ENCODE measurements at regions not wholly inside any gene's neighbourhood (a gene's known extent, or its start where the extent isn't known, plus 50 kb on each side); places are given as distances from the start of the nearest gene placed in this dataset.

DNA sequence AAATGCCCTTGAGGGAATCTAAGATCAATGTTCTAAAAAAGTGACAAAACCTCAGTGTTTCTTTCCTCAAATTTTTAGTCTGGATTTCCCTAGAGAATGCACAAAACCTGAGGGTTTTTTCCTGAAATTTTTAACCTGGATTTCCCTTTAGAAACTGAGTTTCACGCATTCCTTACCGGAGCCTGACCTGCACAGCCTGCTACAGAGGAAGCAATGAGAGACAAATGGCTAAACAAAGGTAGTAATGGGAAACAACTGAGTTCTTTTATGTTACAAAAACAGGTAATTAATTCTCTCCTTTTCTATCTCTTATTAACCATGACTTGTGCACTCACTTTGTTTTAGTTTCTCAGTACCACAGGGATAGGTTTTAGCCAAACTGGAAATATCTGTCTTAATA is 281.7 kb upstream of the NT5E start:
- H3K9me3 ChIP-seq: no peaks in the 10 kb centered on the region
- no peak overlapping the region for H3K4me3 ChIP-seq
- no peaks in the 10 kb centered on the region for H3K27me3 ChIP-seq
- 42 to 51% methylated on average over 2 of the region's 2 CpGs for WGBS, 2 donors
- H3K27ac ChIP-seq: no peak overlapping the region
- no peaks in the 10 kb centered on the region for H3K4me1 ChIP-seq
- intact Hi-C loops (cut with DNase I): no loop called here
- TF ChIP-seq, protein P1, sequence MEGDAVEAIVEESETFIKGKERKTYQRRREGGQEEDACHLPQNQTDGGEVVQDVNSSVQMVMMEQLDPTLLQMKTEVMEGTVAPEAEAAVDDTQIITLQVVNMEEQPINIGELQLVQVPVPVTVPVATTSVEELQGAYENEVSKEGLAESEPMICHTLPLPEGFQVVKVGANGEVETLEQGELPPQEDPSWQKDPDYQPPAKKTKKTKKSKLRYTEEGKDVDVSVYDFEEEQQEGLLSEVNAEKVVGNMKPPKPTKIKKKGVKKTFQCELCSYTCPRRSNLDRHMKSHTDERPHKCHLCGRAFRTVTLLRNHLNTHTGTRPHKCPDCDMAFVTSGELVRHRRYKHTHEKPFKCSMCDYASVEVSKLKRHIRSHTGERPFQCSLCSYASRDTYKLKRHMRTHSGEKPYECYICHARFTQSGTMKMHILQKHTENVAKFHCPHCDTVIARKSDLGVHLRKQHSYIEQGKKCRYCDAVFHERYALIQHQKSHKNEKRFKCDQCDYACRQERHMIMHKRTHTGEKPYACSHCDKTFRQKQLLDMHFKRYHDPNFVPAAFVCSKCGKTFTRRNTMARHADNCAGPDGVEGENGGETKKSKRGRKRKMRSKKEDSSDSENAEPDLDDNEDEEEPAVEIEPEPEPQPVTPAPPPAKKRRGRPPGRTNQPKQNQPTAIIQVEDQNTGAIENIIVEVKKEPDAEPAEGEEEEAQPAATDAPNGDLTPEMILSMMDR (IDR thresholded peaks at IDR 0.05): no peak
- no peak for ATAC-seq
- no peak for DNase-seq
- no peaks in the 10 kb centered on the region for H3K36me3 ChIP-seq
- no peak for FAIRE-seq

DNA sequence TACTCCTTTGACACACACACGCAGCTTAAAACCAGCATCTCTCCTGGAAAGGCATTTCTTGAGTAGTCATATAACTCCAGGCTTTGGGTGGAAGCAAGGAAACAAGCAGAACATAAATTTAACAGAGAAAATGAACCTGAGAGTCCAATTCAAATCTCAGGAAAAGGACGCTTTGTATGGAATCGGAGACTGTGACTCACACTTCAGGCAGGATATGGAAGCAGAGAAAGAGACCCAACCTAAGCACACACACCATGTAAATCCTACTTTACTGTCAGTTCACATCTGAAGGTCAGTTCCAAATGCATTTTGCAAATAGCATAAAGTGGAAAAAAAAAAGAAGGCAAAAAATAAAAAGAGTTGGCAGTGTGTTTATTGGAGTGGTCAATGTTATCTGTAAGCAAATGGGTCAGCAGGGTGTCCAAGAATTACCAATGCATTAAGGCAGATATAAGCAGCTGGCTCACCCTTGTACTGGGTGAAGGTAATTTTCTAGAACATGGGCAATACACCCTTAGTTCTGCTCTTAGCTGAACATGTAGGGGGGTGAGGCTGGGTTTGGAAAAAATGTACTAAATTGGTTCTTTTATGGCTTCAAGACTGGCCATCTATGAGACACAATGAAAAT is 283.7 kb upstream of the NT5E start:
- intact Hi-C loops (cut with DNase I): no loop called here
- 69 to 80% methylated on average over 3 of the region's 3 CpGs for WGBS, 2 donors
- H3K4me1 ChIP-seq: no peaks in the 10 kb centered on the region
- H3K27me3 ChIP-seq: no peaks in the 10 kb centered on the region
- FAIRE-seq (no peak), DNase-seq (no peak), ATAC-seq (no peak)
- H3K4me3 ChIP-seq: no peak overlapping the region
- H3K27ac ChIP-seq: no peak overlapping the region
- H3K36me3 ChIP-seq: no peaks in the 10 kb centered on the region
- H3K9me3 ChIP-seq: no peaks in the 10 kb centered on the region
- TF ChIP-seq, protein P1 (IDR thresholded peaks at IDR 0.05): no peak

GRCh38 chr6:85163156-85164080 is 286.5 kb upstream of the NT5E start:
- Histone ChIP-seq H3K36me3 (no peaks in the 10 kb centered on the region), H3K27ac (no peak overlapping the region), H3K4me3 (no peak overlapping the region), H3K27me3 (no peaks in the 10 kb centered on the region), H3K9me3 (no peaks in the 10 kb centered on the region), H3K4me1 (no peaks in the 10 kb centered on the region)
- intact Hi-C loops (cut with DNase I): no loop called here
- ATAC-seq: no peak
- no peak for DNase-seq
- 54 to 73% methylated on average over 7 of the region's 7 CpGs for WGBS, 2 donors
- FAIRE-seq: no peak
- TF ChIP-seq, protein P1 (IDR thresholded peaks at IDR 0.05): no peak

DNA sequence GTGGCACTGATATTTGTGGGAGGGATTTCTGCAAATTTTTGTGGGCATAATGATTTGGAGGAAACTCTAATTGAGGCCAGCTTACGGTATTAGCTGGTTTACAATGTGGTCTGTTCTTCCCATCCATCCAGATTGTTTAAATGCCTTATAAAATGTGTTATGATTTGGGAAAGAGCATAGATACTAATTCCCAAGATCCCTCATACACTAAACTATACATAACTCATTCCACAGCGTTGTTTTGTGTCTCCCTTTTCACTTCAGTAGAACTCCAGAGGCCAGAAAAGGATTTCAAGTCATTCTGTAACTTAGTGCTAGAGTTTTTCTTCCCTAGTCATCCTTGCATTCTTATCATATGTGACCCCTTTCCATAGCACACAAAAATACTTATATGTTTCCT is 292.6 kb upstream of the NT5E start:
- H3K4me1 ChIP-seq: no peaks in the 10 kb centered on the region
- WGBS, 2 donors: 44 to 52% methylated on average over 2 of the region's 2 CpGs
- TF ChIP-seq, protein P1 (IDR thresholded peaks at IDR 0.05): no peak
- H3K4me3 ChIP-seq: no peak overlapping the region
- no peaks in the 10 kb centered on the region for H3K36me3 ChIP-seq
- no peaks in the 10 kb centered on the region for H3K9me3 ChIP-seq
- H3K27ac ChIP-seq: no peak overlapping the region
- H3K27me3 ChIP-seq: no peaks in the 10 kb centered on the region
- no peak for ATAC-seq
- FAIRE-seq: no peak
- no peak for DNase-seq
- intact Hi-C loops (cut with DNase I): no loop called here

DNA sequence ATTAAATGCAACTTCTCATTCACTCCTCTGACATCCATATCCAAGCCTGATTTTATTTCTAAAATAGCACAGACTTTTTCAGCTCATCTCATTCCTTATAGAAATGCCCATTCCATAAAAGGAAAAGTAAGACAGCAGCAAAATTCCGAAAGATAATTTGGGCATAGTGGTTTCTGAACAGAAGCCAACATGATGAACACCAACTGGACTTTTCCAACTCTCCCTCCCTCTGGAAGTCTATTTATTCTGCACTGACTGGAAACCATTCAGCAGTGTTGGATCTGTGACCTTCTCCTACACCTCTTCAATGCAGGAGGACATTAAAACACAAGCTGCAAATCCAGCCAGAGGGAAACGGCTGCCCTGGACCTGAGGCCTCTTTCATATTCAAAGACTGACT is 306.2 kb upstream of the NT5E start:
- no peaks in the 10 kb centered on the region for H3K4me1 ChIP-seq
- no peaks in the 10 kb centered on the region for H3K9me3 ChIP-seq
- H3K27me3 ChIP-seq: no peaks in the 10 kb centered on the region
- TF ChIP-seq, protein P1 (IDR thresholded peaks at IDR 0.05): no peak
- no peak overlapping the region for H3K4me3 ChIP-seq
- ATAC-seq (no peak), DNase-seq (no peak), FAIRE-seq (no peak)
- intact Hi-C loops (cut with DNase I): no loop called here
- H3K36me3 ChIP-seq: no peaks in the 10 kb centered on the region
- no peak overlapping the region for H3K27ac ChIP-seq
- WGBS, 2 donors: 36 to 37% methylated on average over 2 of the region's 2 CpGs
